HG02759 (cell line): ENCODE measurements at regions not wholly inside any gene's neighbourhood (a gene's known extent, or its start where the extent isn't known, plus 50 kb on each side); places are given as distances from the start of the nearest gene placed in this dataset.

Source experiments
- ATAC-seq: cut with Tn5 transposase; IDR thresholded peaks from one replicate; pipeline ENCODE4 v1.9.1; 2021; ENCODE audit warnings: mild to moderate bottlenecking, moderate library complexity; ENCODE audit not compliant: unreplicated experiment

GRCh38 chr1:212525479-212526110 lies 83.0 kb upstream of the ATF3 start:
- ATAC-seq = no peak

- ATAC-seq = no peak
Measured at GRCh38 chr1:212526111-212526491, 82.5 kb upstream of the ATF3 start.

- ATAC-seq = no peak
Measured at GRCh38 chr1:212528501-212528900, 80.1 kb upstream of the ATF3 start.

GRCh38 chr1:212529211-212529741 lies 79.3 kb upstream of the ATF3 start:
- no peak for ATAC-seq

GRCh38 chr1:212531267-212531666 lies 77.3 kb upstream of the ATF3 start:
- ATAC-seq = no peak

- no peak for ATAC-seq
Measured at GRCh38 chr1:212531796-212532195, 76.8 kb upstream of the ATF3 start.

- ATAC-seq = no peak
Measured at GRCh38 chr1:212532469-212533147, 76.0 kb upstream of the ATF3 start.

- no peak for ATAC-seq
Measured at GRCh38 chr1:212533148-212533517, 75.4 kb upstream of the ATF3 start.

- ATAC-seq = no peak
Measured at GRCh38 chr1:212536586-212536985, 72.0 kb upstream of the ATF3 start.

GRCh38 chr1:212537610-212538009 lies 71.0 kb upstream of the ATF3 start:
- ATAC-seq = no peak

GRCh38 chr1:212539737-212540430 lies 68.7 kb upstream of the ATF3 start:
- ATAC-seq = no peak

GRCh38 chr1:212542761-212543187 lies 65.8 kb upstream of the ATF3 start:
- ATAC-seq = no peak

GRCh38 chr1:212544110-212544509 lies 64.5 kb upstream of the ATF3 start:
- ATAC-seq = no peak

- ATAC-seq = no peak
Measured at GRCh38 chr1:212545941-212546635, 62.5 kb upstream of the ATF3 start.

GRCh38 chr1:212549503-212550017 lies 59.0 kb upstream of the ATF3 start:
- ATAC-seq = no peak

GRCh38 chr1:212551929-212552328 lies 56.6 kb upstream of the ATF3 start:
- ATAC-seq = no peak

- ATAC-seq = no peak
Measured at GRCh38 chr1:212553676-212554075, 54.9 kb upstream of the ATF3 start.

- ATAC-seq = no peak
Measured at GRCh38 chr1:212554401-212554800, 54.2 kb upstream of the ATF3 start.

GRCh38 chr1:212555426-212555825 lies 53.1 kb upstream of the ATF3 start:
- no peak for ATAC-seq

- ATAC-seq = no peak
Measured at GRCh38 chr1:212556822-212557549, 51.6 kb upstream of the ATF3 start.
